HG03432 (cell line): ENCODE measurements at regions not wholly inside any gene's neighbourhood (a gene's known extent, or its start where the extent isn't known, plus 50 kb on each side); places are given as distances from the start of the nearest gene placed in this dataset.

Source experiments
- ATAC-seq: cut with Tn5 transposase; IDR thresholded peaks from one replicate; pipeline ENCODE4 v1.9.1; 2021; ENCODE audit warnings: mild to moderate bottlenecking, moderate library complexity; ENCODE audit not compliant: unreplicated experiment

- no peak for ATAC-seq
Observed at GRCh38 chr4:37160653-37161052, 83.9 kb upstream of the NWD2 start.

DNA sequence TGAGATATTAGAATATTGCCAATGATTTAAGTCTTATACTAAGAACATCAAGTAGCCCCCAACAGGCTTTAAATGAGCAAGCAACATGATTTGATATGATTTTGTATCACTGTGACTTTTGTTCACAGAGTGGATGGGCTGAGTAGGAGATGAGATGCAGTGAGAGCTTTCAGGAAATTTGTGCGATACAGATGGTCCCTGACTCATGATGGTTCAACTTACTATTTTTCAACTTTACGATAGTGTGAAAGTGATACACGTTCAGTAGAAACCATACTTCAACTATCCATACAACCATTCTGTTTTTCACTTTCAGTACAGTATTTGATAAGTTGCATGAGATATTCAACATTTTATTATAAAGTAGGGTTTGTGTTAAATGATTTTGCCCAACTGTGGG lies 78.7 kb upstream of the NWD2 start:
- ATAC-seq, result no peak

GRCh38 chr4:37169956-37170355 lies 74.6 kb upstream of the NWD2 start:
- ATAC-seq, result no peak

- ATAC-seq, result no peak
Observed at GRCh38 chr4:37188100-37188499, 56.4 kb upstream of the NWD2 start.
